ENCODE measurements at regions not wholly inside any gene's neighbourhood (a gene's known extent, or its start where the extent isn't known, plus 50 kb on each side); places are given as distances from the start of the nearest gene placed in this dataset.
A peak's percentile ranks its signal among the peaks of the same experiment; 100 is the strongest.
"Not testable (repeated sequence)": the region's sequence is repeated elsewhere in the genome, so short reads cannot be mapped to it uniquely, and the experiment has no call there.

GRCh38 chr5:112112346-112112745 lies 306.7 kb downstream of the EPB41L4A start:
- DNase-seq: no peak

GRCh38 chr5:112109331-112110007 lies 309.6 kb downstream of the EPB41L4A start:
- DNase-seq: peak; percentile 50

GRCh38 chr5:112106878-112107277 lies 312.2 kb downstream of the EPB41L4A start:
- no peak for DNase-seq

GRCh38 chr5:112097768-112098167 lies 321.3 kb downstream of the EPB41L4A start:
- no peak for DNase-seq

DNA sequence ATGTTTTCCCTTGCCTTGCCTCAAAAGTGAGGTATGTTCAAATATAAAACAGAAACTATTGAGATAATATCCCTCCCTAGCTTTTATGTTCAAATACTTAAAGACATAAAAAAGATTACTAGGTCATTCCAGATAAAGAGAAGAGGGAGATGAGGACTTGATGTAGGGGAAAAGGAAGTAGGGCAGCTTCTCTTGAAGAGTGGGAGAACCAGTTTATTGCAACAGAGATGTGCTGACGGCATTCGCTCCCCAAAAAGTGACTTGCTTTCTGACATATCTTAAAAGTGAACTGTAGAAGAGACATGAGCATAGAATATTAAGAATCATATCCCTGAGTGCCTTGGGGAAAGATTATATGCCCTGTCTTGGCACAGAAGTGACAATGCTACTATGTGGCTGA lies 330.2 kb upstream of the NREP start:
- no peak for DNase-seq

DNA sequence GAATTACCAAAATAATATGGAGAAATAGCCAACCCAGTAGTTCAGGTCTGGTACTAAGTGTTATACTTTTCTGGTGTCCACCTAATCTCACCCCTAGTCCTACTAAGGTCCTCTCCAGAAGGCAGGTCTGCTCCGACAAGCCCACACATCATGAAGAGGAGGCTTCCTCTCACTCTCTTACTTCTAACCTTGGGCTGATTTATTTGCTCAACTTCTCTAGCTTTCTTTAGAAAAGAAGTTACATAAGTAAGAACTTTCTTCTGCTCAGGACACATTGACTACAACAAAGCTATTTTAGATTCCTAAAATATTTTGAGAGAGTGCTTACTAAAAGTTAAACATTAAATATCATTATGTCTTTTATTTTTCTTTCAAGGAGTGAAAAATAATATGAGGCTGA lies 329.7 kb upstream of the NREP start:
- no peak for DNase-seq

GRCh38 chr5:112084149-112084548 lies 327.2 kb upstream of the NREP start:
- DNase-seq: no peak

- no peak for DNase-seq
Observed at GRCh38 chr5:112083623-112084022, 326.6 kb upstream of the NREP start.

DNA sequence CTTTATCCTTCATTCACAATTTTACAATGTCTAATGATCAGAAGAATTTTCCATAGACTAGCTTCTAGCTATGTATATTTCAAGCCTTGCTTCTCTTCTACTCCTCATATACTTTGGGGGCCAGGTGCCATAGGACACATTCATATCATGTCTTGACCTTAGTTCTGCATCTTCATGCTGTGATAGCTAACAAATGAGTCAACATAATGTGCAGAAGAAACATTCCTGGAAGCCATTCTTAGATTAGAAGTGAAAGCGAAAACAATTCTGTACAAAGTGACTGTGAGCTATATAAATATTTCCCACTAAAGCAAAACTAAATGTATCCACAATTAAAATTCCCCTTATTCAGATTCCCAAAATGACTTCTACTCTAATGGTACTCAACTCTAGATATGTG lies 320.2 kb upstream of the NREP start:
- DNase-seq: no peak

DNA sequence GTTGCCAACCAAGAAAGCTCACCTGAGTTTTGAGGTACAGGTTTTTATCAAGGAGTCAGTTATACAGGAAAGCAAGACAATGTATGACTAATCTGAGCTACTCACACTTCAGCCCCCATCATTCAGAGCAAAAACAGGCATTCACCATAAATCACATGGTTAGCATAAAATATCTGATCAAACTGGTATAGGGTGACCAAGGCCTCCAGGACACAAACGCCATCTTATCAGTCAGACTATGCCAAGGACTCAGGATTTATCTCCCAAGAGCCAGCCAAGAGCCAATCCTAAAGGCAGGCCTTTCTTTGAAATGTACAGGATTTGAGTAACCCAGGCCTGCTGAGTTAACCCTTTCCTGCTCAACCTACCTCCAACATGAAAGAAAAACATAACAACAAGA lies 313.0 kb upstream of the NREP start:
- DNase-seq: no peak

DNA sequence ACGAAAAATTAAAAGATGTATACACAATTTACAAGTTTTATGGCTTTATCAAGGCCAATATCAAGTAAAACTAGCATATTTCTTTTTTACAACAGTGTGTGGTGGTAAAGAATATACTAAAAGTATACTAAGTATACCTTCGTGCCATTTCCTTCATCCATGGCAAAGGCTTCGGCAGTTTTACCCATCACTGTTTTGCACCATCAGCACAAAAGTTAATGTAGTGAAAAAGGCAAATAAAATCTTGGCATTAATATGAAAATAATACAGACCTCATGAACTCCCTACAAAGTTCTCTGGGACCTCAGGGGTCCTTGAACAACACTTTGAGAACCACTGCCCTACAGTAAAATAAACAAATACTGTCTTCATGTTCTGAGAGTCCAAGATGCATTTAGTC lies 312.3 kb upstream of the NREP start:
- no peak for DNase-seq

- DNase-seq: no peak
Observed at GRCh38 chr5:112068593-112068992, 311.6 kb upstream of the NREP start.

- no peak for DNase-seq
Observed at GRCh38 chr5:112065781-112066180, 308.8 kb upstream of the NREP start.

DNA sequence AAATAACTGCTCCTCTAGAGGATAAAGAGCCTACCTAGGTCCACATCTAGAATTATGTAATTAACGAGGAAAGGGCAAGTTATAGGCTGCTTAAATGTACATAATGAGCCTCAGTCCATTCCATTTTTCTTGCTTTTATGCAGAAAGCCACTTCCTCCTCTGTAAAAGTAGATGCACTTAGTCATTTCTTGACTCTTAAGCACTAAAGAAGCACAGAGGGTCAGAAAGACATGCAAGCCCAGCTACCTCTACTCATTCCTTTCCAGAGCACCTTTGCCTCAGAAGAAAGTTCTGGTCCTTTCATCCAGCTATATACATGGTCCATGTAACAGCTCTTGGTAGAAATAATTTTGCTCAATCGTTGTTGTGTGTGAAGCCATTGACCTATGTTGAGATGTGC lies 308.0 kb upstream of the NREP start:
- DNase-seq: no peak

DNA sequence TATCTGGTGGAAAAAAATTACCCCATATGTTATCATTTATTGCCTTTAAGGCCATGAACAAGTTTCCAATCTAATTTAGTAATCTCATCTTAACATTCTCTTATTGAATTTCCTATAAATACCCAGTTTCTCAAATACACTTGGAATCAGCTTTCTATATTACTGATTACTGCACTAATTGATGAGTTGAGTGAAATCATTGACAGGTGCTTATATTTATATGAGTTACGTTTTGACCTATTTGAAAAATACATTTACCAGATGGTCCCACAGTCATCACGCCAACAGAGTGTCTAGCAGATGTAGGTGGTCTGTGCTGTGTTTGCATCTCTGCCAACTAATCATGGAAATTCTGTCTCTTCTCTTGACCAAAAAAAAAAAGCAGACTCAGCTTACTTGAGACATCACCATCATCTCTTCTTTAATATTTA lies 307.3 kb upstream of the NREP start:
- DNase-seq: peak; percentile 56

DNA sequence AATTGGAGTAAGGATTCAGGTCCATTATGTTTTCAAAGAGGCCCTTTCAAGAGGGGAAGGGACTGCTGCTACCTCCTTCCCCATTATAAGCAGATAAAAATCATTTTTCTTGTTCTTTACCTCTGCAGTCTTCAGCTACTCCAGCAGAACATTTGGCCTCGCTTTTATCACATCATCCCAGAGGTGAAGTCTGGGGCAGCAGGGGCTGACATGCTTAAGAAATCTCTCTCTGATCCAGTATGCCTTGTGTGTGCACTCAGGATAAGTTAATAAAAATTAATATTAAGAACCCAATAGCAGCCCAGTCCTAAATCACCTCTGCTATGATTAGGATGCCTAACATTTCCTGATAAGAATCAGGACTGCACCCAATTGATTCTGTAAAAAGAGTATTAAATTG lies 306.9 kb upstream of the NREP start:
- DNase-seq: no peak

GRCh38 chr5:112063191-112063590 lies 306.2 kb upstream of the NREP start:
- DNase-seq: no peak

DNA sequence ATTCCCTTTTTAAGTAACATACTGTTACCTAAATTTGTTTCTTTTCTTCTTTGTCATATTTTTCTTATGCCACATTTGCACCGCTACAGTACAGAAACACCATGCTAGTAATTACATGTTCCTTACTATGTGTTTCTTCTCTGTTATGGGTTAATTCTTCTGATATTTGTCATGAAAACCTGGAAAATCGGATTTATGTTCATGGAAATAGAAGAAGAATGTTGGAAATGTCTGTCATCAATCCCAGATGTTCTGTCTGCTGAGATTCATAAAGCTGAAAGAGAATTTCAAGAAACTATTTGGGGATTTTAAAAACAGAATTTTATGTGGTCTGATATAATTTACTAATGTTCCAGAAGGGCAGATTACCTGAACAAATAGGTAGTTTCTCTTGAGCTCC lies 305.2 kb upstream of the NREP start:
- no peak for DNase-seq

- peak; percentile 32 for DNase-seq
Observed at GRCh38 chr5:112061666-112062065, 304.7 kb upstream of the NREP start.

- DNase-seq: no peak
Observed at GRCh38 chr5:112059579-112060135, 302.7 kb upstream of the NREP start.

DNA sequence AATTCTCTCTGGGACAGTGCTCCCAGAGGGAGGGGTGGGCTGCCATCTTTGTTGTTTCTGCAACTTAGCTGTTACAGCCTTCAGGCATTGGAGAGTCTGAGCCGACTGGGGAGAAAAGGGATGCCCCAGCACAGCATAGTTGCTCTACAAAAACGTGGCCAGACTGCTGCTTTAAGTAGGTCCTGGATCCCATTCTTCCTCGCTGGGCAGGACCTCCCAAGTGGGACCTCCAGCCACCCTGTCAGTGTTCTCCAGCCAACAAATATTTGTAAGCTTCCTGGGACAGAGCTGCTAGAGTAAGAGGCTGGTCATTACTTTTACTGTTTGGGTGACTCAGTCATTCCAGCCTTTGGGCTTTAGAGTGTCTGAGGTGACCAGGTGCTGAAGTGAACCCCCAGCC lies 292.7 kb upstream of the NREP start:
- DNase-seq: no peak

GRCh38 chr5:112036206-112036605 lies 279.2 kb upstream of the NREP start:
- DNase-seq: no peak

GRCh38 chr5:112034421-112034979 lies 277.5 kb upstream of the NREP start:
- DNase-seq: peak; percentile 25

DNA sequence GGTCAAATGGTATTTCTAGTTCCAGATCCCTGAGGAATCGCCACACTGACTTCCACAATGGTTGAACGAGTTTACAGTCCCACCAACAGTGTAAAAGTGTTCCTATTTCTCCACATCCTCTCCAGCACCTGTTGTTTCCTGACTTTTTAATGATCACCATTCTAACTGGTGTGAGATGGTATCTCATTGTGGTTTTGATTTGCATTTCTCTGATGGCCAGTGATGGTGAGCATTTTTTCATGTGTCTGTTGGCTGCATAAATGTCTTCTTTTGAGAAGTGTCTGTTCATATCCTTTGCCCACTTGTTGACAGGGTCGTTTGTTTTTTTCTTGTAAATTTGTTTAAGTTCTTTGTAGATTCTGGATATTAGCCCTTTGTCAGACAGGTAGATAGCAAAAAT lies 269.9 kb upstream of the NREP start:
- DNase-seq: not testable (repeated sequence)

Data from tongue (tissue), 1 donor.